Right lobe of liver (tissue), 6 donors: ENCODE measurements at regions not wholly inside any gene's neighbourhood (a gene's known extent, or its start where the extent isn't known, plus 50 kb on each side); places are given as distances from the start of the nearest gene placed in this dataset.

Experiments used
- ATAC-seq, 4 donors: fragments of 200-7000 bp; cut with Tn5 transposase; one replicate each; pipeline ENCODE4 v1.9.1; 2020; ENCODE audit warnings: mild to moderate bottlenecking in 4 of 4, moderate library complexity in 4 of 4
- DNase-seq, 3 donors: peaks; one replicate each; pipeline ENCODE4 v3.0.0-alpha.2; 2020
- H3K27ac ChIP-seq, 3 donors: fragments of 200-600 bp; one replicate each; pipeline ENCODE4 v1.8.0; 2022
- H3K27me3 ChIP-seq, 2 donors: fragments of 200-600 bp; one replicate each; pipeline ENCODE4 v1.8.0; 2022
- H3K36me3 ChIP-seq, 4 donors: fragments of 200-600 bp; sonication (generic) in 1 of 4; one replicate each; pipeline versions ENCODE4 v1.5.1 to v1.8.0; 2017 to 2022; ENCODE audit warnings: control low read depth in 1 of 4
- H3K4me1 ChIP-seq, 4 donors: fragments of 200-600 bp; sonication (generic) in 1 of 4; one replicate each; pipeline versions ENCODE4 v1.5.1 to v1.8.0; 2017 to 2022; ENCODE audit warnings: control low read depth in 1 of 4
- H3K4me3 ChIP-seq, 3 donors: fragments of 200-600 bp; one replicate each; pipeline ENCODE4 v1.8.0; 2022
- H3K9me3 ChIP-seq, 4 donors: fragments of 200-600 bp; sonication (generic) in 1 of 4; one replicate each; pipeline versions ENCODE4 v1.5.1 to v1.8.0; 2017 to 2022; ENCODE audit warnings: control low read depth in 1 of 4
- POLR2A ChIP-seq: fragments of 450-650 bp; IDR thresholded peaks from one replicate; pipeline ENCODE4 v1.6.1; 2017; ENCODE audit warnings: antibody characterized with exemption, mild to moderate bottlenecking
- WGBS: methylation state at CpG from one replicate; pipeline ENCODE4 v1.1.6; 2018; ENCODE audit warnings: low coverage, low lambda C conversion rate; ENCODE audit not compliant: insufficient coverage; ENCODE audit errors: missing lambda C conversion rate; 5-methylcytosine and 5-hydroxymethylcytosine counted together
- intact Hi-C, 2 donors: fragments of 100-400 bp; cut with DNase I; formaldehyde crosslinking; loops; one replicate each; pipeline versions ENCODE4 v1.11.2 to v1.14.1; 2022
- TF ChIP-seq, protein P1 (sequence below), 4 donors: fragments of 200-600 bp in 3 of 4; fragments of 450-650 bp in 1 of 4; IDR thresholded peaks; one replicate each; pipeline versions ENCODE4 v1.5.1 to v1.8.0; 2016 to 2022; ENCODE audit warnings: antibody characterized with exemption in 4 of 4, mild to moderate bottlenecking in 2 of 4
- donor health status: DM: no; HTN: yes; CAD: no.
- donor health status: DM: no; HTN: no; CAD: no.
- donor health status: DM: no; HTN: no; CAD: no.
- donor health status: DM: no; HTN: yes; CAD: no.
- donor health status: DM: no; HTN: yes; CAD: no.

DNA sequence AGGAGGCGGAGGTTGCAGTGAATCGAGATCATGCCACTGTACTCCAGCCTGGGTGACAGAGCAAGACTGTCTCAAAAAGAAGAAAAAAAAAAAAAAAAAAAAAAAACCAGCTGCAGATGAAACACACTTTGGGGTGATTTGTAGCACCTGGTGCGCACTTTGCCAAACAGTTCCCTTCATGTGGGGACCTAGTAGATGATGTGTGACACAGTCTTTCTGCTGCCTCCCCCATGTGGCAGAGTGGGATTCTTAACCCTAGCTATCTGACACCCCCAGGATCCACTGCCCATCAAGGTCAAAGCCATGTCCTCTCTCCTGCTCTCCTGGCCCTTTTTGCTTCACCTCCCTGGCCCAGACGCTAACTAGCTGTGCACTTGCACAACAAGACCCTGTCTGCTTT lies 52.1 kb upstream of the PDZD8 start:
- no peak for TF ChIP-seq POLR2A
- TF ChIP-seq, protein P1, sequence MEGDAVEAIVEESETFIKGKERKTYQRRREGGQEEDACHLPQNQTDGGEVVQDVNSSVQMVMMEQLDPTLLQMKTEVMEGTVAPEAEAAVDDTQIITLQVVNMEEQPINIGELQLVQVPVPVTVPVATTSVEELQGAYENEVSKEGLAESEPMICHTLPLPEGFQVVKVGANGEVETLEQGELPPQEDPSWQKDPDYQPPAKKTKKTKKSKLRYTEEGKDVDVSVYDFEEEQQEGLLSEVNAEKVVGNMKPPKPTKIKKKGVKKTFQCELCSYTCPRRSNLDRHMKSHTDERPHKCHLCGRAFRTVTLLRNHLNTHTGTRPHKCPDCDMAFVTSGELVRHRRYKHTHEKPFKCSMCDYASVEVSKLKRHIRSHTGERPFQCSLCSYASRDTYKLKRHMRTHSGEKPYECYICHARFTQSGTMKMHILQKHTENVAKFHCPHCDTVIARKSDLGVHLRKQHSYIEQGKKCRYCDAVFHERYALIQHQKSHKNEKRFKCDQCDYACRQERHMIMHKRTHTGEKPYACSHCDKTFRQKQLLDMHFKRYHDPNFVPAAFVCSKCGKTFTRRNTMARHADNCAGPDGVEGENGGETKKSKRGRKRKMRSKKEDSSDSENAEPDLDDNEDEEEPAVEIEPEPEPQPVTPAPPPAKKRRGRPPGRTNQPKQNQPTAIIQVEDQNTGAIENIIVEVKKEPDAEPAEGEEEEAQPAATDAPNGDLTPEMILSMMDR (IDR thresholded peaks at IDR 0.05): no peak
- H3K4me1 ChIP-seq: no peaks in the 10 kb centered on the region
- H3K9me3 ChIP-seq: no peaks in the 10 kb centered on the region
- no peaks in the 10 kb centered on the region for H3K36me3 ChIP-seq
- intact Hi-C loops: no loop called here
- no peak overlapping the region for H3K4me3 ChIP-seq
- WGBS: 65% methylated on average over 4 of the region's 4 CpGs
- no peaks in the 10 kb centered on the region for H3K27me3 ChIP-seq
- ATAC-seq: no peak
- no peak overlapping the region for H3K27ac ChIP-seq
- no peak for DNase-seq

DNA sequence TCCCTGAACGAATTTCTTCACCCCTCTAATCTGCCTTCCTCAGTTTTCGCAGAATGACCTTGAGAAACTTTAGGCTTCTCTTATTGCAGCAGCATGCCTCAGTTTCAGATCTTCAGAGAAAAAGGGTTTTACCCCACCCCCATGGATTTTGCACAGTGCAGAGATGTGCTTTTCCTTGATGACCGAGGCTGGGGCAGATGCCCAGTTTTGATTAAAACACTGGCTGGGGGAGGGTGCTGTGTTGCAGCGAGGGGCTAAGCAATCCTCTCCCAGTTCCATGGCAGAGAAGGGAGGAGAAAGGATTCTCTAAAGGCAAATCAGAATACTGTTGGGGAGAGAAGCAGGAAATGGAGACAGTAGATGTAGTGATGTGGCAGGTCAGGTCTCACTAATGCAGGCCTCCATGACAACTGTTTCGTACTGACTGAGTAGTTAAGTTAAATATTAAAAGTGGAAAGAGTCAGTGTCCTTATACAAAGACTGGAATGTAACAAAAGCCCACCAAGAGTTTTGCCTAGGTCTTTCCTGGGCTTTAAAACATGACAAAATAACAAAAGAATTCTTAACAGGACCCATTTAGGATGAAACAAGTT lies 50.8 kb upstream of the PDZD8 start:
- Histone ChIP-seq H3K27ac (no peak overlapping the region), H3K4me3 (no peak overlapping the region), H3K27me3 (no peaks in the 10 kb centered on the region), H3K36me3 (no peaks in the 10 kb centered on the region), H3K4me1 (no peaks in the 10 kb centered on the region), H3K9me3 (no peaks in the 10 kb centered on the region)
- no peak for ATAC-seq
- no peak for DNase-seq
- intact Hi-C loops: no loop called here
- no peak for TF ChIP-seq POLR2A
- TF ChIP-seq, protein P1 (IDR thresholded peaks at IDR 0.05): no peak
- 77% methylated on average over 5 of the region's 5 CpGs for WGBS

DNA sequence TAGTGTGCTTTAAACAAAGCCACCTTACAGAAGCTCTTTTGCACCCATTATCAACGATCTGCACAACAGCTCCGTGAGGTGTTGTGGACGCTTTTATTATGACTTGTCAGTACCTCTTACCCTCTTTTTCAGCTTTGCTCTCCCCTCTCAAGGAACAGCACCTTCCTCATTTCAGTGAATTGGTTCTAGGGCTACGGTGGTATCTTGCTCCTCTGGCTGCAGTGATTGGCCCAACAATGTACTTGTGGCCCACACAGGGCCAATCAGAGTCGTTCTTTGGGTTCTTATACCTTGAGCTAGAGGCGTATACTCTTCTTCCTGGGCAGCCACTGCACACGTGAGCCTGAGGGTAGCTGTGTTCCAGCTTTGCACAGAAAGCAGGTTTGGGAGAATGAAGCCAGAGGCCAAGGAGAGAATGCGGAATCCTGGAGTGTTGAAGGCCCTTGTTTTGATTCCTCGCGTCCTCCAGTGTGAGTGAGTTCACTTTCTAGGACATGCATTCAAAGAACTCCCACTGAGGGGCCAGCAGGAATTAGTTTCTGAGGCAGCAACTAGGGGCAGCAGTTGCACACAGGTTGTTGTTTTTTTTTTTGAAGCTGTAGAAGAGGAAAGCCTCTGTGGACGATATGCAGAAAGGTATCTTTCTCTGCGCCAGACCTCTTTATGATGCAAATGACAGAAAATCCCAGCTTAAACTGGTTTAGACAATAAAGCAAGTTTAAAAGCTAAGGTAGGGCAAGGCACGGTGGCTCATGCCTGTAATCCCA lies 49.8 kb upstream of the PDZD8 start:
- no peak for TF ChIP-seq POLR2A
- TF ChIP-seq, protein P1 (IDR thresholded peaks at IDR 0.05): no peak
- no peaks in the 10 kb centered on the region for H3K9me3 ChIP-seq
- no peak overlapping the region for H3K4me3 ChIP-seq
- no peaks in the 10 kb centered on the region for H3K4me1 ChIP-seq
- intact Hi-C loops: no loop called here
- DNase-seq: no peak
- H3K36me3 ChIP-seq: no peaks in the 10 kb centered on the region
- H3K27me3 ChIP-seq: no peaks in the 10 kb centered on the region
- WGBS: 77% methylated on average over 11 of the region's 13 CpGs
- ATAC-seq: no peak
- H3K27ac ChIP-seq: no peak overlapping the region
